Breast epithelium (tissue), 3 donors: ENCODE measurements at regions not wholly inside any gene's neighbourhood (a gene's known extent, or its start where the extent isn't known, plus 50 kb on each side); places are given as distances from the start of the nearest gene placed in this dataset.

Experiments used
- POLR2A ChIP-seq: fragments of 450-650 bp; IDR thresholded peaks from one replicate; pipeline ENCODE4 v1.6.1; 2016; ENCODE audit warnings: antibody characterized with exemption, mild to moderate bottlenecking, moderate library complexity
- POLR2AphosphoS5 ChIP-seq, 3 donors: sonication (generic); formaldehyde crosslinking; IDR thresholded peaks; one replicate each; pipeline ENCODE4 v1.6.1; 2017; ENCODE audit warnings: antibody characterized with exemption in 3 of 3

GRCh38 chr9:84538879-84539278, 130.7 kb upstream of the NTRK2 start:
- TF ChIP-seq POLR2A: no peak
- no peak for TF ChIP-seq POLR2AphosphoS5 (IDR thresholded peaks at IDR 0.05)
